MCF 10A (cell line): ENCODE measurements at regions not wholly inside any gene's neighbourhood (a gene's known extent, or its start where the extent isn't known, plus 50 kb on each side); places are given as distances from the start of the nearest gene placed in this dataset.

ENCODE experiments used
- BruUV-seq: library from RNA; stranded (reverse); fragments of 400-500 nt; replicated peaks from 2 replicates; lab custom pipeline; 2021; lab: Mats Ljungman, UMichigan
- CTCF ChIA-PET: fragments of 300-600 bp; sonication (Branson Sonifier 250); formaldehyde crosslinking; extraction: SDS; loops from one replicate; lab custom pipeline; 2021; ENCODE audit warnings: antibody characterized with exemption, inconsistent platforms; lab: Yijun Ruan, JAX
- POLR2A ChIA-PET: fragments of 300-600, 350-650 bp; sonication (Branson Sonifier 250); formaldehyde crosslinking; extraction: SDS; loops from one replicate; lab custom pipeline; 2020; ENCODE audit warnings: antibody characterized with exemption, inconsistent platforms; lab: Yijun Ruan, JAX
- DNase-seq: peaks from one replicate; pipeline ENCODE4 v3.0.0-alpha.2; 2018; ENCODE audit not compliant: unreplicated experiment
- H3K27ac Mint-ChIP-seq: one replicate; pipeline ENCODE4 v1.8.0; 2022; ENCODE audit warnings: mild to moderate bottlenecking, low read depth, mixed read lengths; ENCODE audit not compliant: unreplicated experiment
- H3K27me3 Mint-ChIP-seq: one replicate; pipeline ENCODE4 v1.8.0; 2022; ENCODE audit warnings: mixed read lengths; ENCODE audit not compliant: insufficient read depth, unreplicated experiment
- H3K36me3 Mint-ChIP-seq: one replicate; pipeline ENCODE4 v1.8.0; 2022; ENCODE audit warnings: mild to moderate bottlenecking, moderate library complexity, mixed read lengths; ENCODE audit not compliant: insufficient read depth, unreplicated experiment
- H3K4me1 Mint-ChIP-seq: one replicate; pipeline ENCODE4 v1.8.0; 2022; ENCODE audit warnings: mixed read lengths; ENCODE audit not compliant: insufficient read depth, unreplicated experiment
- H3K4me3 Mint-ChIP-seq: one replicate; pipeline ENCODE4 v1.8.0; 2022; ENCODE audit warnings: mild to moderate bottlenecking, moderate library complexity, mixed read lengths; ENCODE audit not compliant: unreplicated experiment
- H3K9me3 Mint-ChIP-seq: one replicate; pipeline ENCODE4 v1.8.0; 2022; ENCODE audit warnings: mixed read lengths; ENCODE audit not compliant: unreplicated experiment
- intact Hi-C: fragments of 100-400 bp; cut with micrococcal nuclease; formaldehyde crosslinking; loops from 2 replicates; pipeline ENCODE4 v1.14.1; 2022
- TF ChIP-seq, protein P1 (sequence below): fragments of 200-600 bp; IDR thresholded peaks from one replicate; pipeline ENCODE4 v1.8.0; 2022; ENCODE audit warnings: antibody characterized with exemption, mild to moderate bottlenecking; ENCODE audit not compliant: unreplicated experiment

- Mint-ChIP-seq H3K27me3 (no peaks in the 10 kb centered on the region), H3K27ac (no peak overlapping the region)
- BruUV-seq: no TSS peak
These were observed 1466.7 kb upstream of the CDH9 start for GRCh38 chr5:28505121-28505520.

GRCh38 chr5:28500511-28500910 is 1462.1 kb upstream of the CDH9 start:
- no peaks in the 10 kb centered on the region for H3K36me3 Mint-ChIP-seq
- ChIA-PET POLR2A (no interaction called here), CTCF (no interaction called here)
- no TSS peak for BruUV-seq
- no peaks in the 10 kb centered on the region for H3K9me3 Mint-ChIP-seq
- TF ChIP-seq, protein P1, sequence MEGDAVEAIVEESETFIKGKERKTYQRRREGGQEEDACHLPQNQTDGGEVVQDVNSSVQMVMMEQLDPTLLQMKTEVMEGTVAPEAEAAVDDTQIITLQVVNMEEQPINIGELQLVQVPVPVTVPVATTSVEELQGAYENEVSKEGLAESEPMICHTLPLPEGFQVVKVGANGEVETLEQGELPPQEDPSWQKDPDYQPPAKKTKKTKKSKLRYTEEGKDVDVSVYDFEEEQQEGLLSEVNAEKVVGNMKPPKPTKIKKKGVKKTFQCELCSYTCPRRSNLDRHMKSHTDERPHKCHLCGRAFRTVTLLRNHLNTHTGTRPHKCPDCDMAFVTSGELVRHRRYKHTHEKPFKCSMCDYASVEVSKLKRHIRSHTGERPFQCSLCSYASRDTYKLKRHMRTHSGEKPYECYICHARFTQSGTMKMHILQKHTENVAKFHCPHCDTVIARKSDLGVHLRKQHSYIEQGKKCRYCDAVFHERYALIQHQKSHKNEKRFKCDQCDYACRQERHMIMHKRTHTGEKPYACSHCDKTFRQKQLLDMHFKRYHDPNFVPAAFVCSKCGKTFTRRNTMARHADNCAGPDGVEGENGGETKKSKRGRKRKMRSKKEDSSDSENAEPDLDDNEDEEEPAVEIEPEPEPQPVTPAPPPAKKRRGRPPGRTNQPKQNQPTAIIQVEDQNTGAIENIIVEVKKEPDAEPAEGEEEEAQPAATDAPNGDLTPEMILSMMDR: no peak
- no peaks in the 10 kb centered on the region for H3K27me3 Mint-ChIP-seq
- H3K4me3 Mint-ChIP-seq: no peak overlapping the region
- H3K27ac Mint-ChIP-seq: no peak overlapping the region
- DNase-seq: no peak
- H3K4me1 Mint-ChIP-seq: peaks cover 6% of the 10 kb centered on the region
- intact Hi-C loops: no loop called here

More at GRCh38 chr5:28505121-28505520, 1466.7 kb upstream of the CDH9 start:
- no peak for DNase-seq
- no peak overlapping the region for H3K4me3 Mint-ChIP-seq
- H3K36me3 Mint-ChIP-seq: no peaks in the 10 kb centered on the region
- POLR2A ChIA-PET: no interaction called here
- intact Hi-C loops: no loop called here
- TF ChIP-seq, protein P1: no peak
- H3K9me3 Mint-ChIP-seq: no peaks in the 10 kb centered on the region
- H3K4me1 Mint-ChIP-seq: peaks cover under 1% of the 10 kb centered on the region
- CTCF ChIA-PET: no interaction called here

DNA sequence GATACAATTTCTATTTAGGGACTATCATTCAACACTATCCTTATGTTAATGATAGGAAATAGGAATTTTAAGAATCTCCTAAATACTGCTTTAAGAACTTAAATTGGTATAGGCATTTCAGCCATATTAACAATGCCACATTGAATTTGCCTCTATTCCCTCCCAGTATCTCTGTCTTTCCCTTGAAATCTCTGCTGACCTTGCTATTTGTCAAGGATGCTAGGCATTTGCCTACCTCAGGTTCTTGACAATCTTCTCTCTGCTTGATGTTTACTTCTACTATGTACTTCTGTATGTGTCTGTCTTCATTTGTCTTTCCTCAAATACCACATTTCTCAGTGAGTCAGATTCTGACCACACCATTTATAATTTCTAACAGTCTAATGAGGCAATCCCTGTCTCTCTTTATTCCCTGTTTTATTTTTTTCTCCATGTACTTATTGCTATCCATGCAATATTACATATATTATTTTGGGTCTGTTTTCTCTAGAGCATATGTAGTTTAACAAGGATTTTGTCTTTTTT is 1461.4 kb upstream of the CDH9 start:
- no peaks in the 10 kb centered on the region for H3K9me3 Mint-ChIP-seq
- no peaks in the 10 kb centered on the region for H3K36me3 Mint-ChIP-seq
- no peak overlapping the region for H3K27ac Mint-ChIP-seq
- no peak overlapping the region for H3K4me3 Mint-ChIP-seq
- peak; percentile 9 for DNase-seq
- TF ChIP-seq, protein P1: no peak
- no TSS peak for BruUV-seq
- ChIA-PET CTCF (no interaction called here), POLR2A (no interaction called here)
- no peaks in the 10 kb centered on the region for H3K27me3 Mint-ChIP-seq
- intact Hi-C loops: no loop called here
- H3K4me1 Mint-ChIP-seq: peaks cover 6% of the 10 kb centered on the region

GRCh38 chr5:28495876-28496275 is 1457.5 kb upstream of the CDH9 start:
- TF ChIP-seq, protein P1: no peak
- intact Hi-C loops: no loop called here
- DNase-seq: no peak
- BruUV-seq: no TSS peak
- Mint-ChIP-seq H3K36me3 (no peaks in the 10 kb centered on the region), H3K4me3 (no peak overlapping the region), H3K9me3 (peaks cover 8% of the 10 kb centered on the region), H3K27me3 (no peaks in the 10 kb centered on the region), H3K27ac (no peak overlapping the region), H3K4me1 (peaks cover 6% of the 10 kb centered on the region)
- POLR2A ChIA-PET: no interaction called here
- CTCF ChIA-PET: interaction anchor here (0.6 kb wide), 1 partner anchor 247 kb away, joined by 4 read pairs; no protein-coding TSS in a partner anchor
